Liver (tissue), 8 donors: ENCODE measurements at regions not wholly inside any gene's neighbourhood (a gene's known extent, or its start where the extent isn't known, plus 50 kb on each side); places are given as distances from the start of the nearest gene placed in this dataset.

ENCODE experiments used
- DNase-seq: peaks from one replicate; pipeline ENCODE4 v3.0.0-alpha.2; 2017; ENCODE audit warnings: low spot score
- H3K27ac ChIP-seq, 2 donors: one replicate each; pipeline ENCODE4 v1.7.0; 2013; ENCODE audit warnings: inconsistent platforms in 2 of 2, low read length in 2 of 2, control low read depth in 1 of 2, low read depth in 1 of 2, mild to moderate bottlenecking in 1 of 2
- H3K27me3 ChIP-seq, 4 donors: one replicate each; pipeline versions ENCODE4 v1.6.1 to v1.7.0; 2013; ENCODE audit warnings: low read length in 3 of 4, inconsistent platforms in 1 of 4, mild to moderate bottlenecking in 1 of 4, moderate library complexity in 1 of 4; ENCODE audit not compliant: control insufficient read depth in 4 of 4, insufficient read depth in 4 of 4
- H3K36me3 ChIP-seq, 4 donors: one replicate each; pipeline versions ENCODE4 v1.6.1 to v1.7.0; 2013; ENCODE audit warnings: low read length in 3 of 4, mild to moderate bottlenecking in 3 of 4, low read depth in 1 of 4, moderate library complexity in 1 of 4; ENCODE audit not compliant: control insufficient read depth in 4 of 4, insufficient read depth in 3 of 4
- H3K4me1 ChIP-seq, 4 donors: one replicate each; pipeline versions ENCODE4 v1.6.1 to v1.7.0; 2013; ENCODE audit warnings: low read length in 3 of 4, mild to moderate bottlenecking in 3 of 4, moderate library complexity in 1 of 4; ENCODE audit not compliant: control insufficient read depth in 4 of 4, insufficient read depth in 4 of 4
- H3K4me3 ChIP-seq, 3 donors: one replicate each; pipeline versions ENCODE4 v1.6.1 to v1.7.0; 2013; ENCODE audit warnings: low read length in 3 of 3, control low read depth in 1 of 3, low read depth in 1 of 3, mild to moderate bottlenecking in 1 of 3
- H3K9ac ChIP-seq, 2 donors: one replicate each; pipeline ENCODE4 v1.7.0; 2013; ENCODE audit warnings: low read length in 2 of 2, mild to moderate bottlenecking in 2 of 2, moderate library complexity in 2 of 2, control low read depth in 1 of 2, low read depth in 1 of 2
- H3K9me3 ChIP-seq, 4 donors: one replicate each; pipeline versions ENCODE4 v1.6.1 to v1.7.0; 2013; ENCODE audit warnings: low read length in 3 of 4; ENCODE audit not compliant: control insufficient read depth in 4 of 4
- EGR1 ChIP-seq, 2 donors: IDR thresholded peaks; 2 replicates each; pipeline ENCODE4 v1.6.1; 2016 to 2018; ENCODE audit warnings: antibody characterized with exemption in 2 of 2, low read depth in 2 of 2
- FOXA1 ChIP-seq: IDR thresholded peaks from 2 replicates; pipeline ENCODE4 v1.6.1; 2016; ENCODE audit warnings: antibody characterized with exemption
- FOXA2 ChIP-seq: IDR thresholded peaks from 2 replicates; pipeline ENCODE4 v1.6.1; 2016; ENCODE audit warnings: antibody characterized with exemption
- GABPA ChIP-seq, 2 donors: IDR thresholded peaks in 1 of 2; conservative IDR thresholded peaks in 1 of 2; 2 replicates each; pipeline ENCODE4 v1.6.1; 2016; ENCODE audit warnings: antibody characterized with exemption in 2 of 2, mild to moderate bottlenecking in 1 of 2, moderate library complexity in 1 of 2
- HNF4A ChIP-seq, 2 donors: conservative IDR thresholded peaks; 2 replicates each; pipeline ENCODE4 v1.6.1; 2016; ENCODE audit warnings: antibody characterized with exemption in 2 of 2, mild to moderate bottlenecking in 2 of 2
- HNF4G ChIP-seq: IDR thresholded peaks from 2 replicates; pipeline ENCODE4 v1.6.1; 2016; ENCODE audit warnings: antibody characterized with exemption
- JUND ChIP-seq, 2 donors: IDR thresholded peaks; 2 replicates each; pipeline ENCODE4 v1.6.1; 2016; ENCODE audit warnings: antibody characterized with exemption in 2 of 2
- NR2F2 ChIP-seq: IDR thresholded peaks from 2 replicates; pipeline ENCODE4 v1.6.1; 2016; ENCODE audit warnings: antibody characterized with exemption
- RAD21 ChIP-seq, 2 donors: IDR thresholded peaks; 2 replicates each; pipeline ENCODE4 v1.6.1; 2016; ENCODE audit warnings: antibody characterized with exemption in 2 of 2, mild to moderate bottlenecking in 2 of 2
- RXRA ChIP-seq, 2 donors: IDR thresholded peaks; 2 replicates each; pipeline ENCODE4 v1.6.1; 2017 to 2018; ENCODE audit warnings: antibody characterized with exemption in 2 of 2, mild to moderate bottlenecking in 1 of 2
- SP1 ChIP-seq: IDR thresholded peaks from 2 replicates; pipeline ENCODE4 v1.6.1; 2018; ENCODE audit warnings: antibody characterized with exemption, mild to moderate bottlenecking
- TAF1 ChIP-seq: conservative IDR thresholded peaks from 2 replicates; pipeline ENCODE4 v1.6.1; 2016; ENCODE audit warnings: antibody characterized with exemption, mild to moderate bottlenecking
- YY1 ChIP-seq: IDR thresholded peaks from 2 replicates; pipeline ENCODE4 v1.6.1; 2016; ENCODE audit warnings: antibody characterized with exemption, mild to moderate bottlenecking
- WGBS: extraction: QIAGEN DNeasy Blood & Tissue Kit; methylation state at CpG from one replicate; pipeline ENCODE4 v1.1.7; 2013; 5-methylcytosine and 5-hydroxymethylcytosine counted together
- TF ChIP-seq, protein P1 (sequence below): IDR thresholded peaks from 2 replicates; pipeline ENCODE4 v1.6.1; 2016; ENCODE audit warnings: antibody characterized with exemption
- TF ChIP-seq, protein P2 (sequence below): IDR thresholded peaks from 2 replicates; pipeline ENCODE4 v1.6.1; 2016; ENCODE audit warnings: antibody characterized with exemption, mild to moderate bottlenecking
- TF ChIP-seq, protein P3 (sequence below): IDR thresholded peaks from 2 replicates; pipeline ENCODE4 v1.6.1; 2016; ENCODE audit warnings: antibody characterized with exemption
- TF ChIP-seq, protein P4 (sequence below): fragments of 150-350 bp; IDR thresholded peaks from 2 replicates; pipeline ENCODE4 v1.5.1; 2017; ENCODE audit warnings: improper control_type of control experiment, low read depth, low read length; ENCODE audit not compliant: missing input control
- TF ChIP-seq, protein P5 (sequence below): IDR thresholded peaks from 2 replicates; pipeline ENCODE4 v1.6.1; 2016; ENCODE audit warnings: antibody characterized with exemption
- donor health status: healthy.
- donor health status: healthy.
- donor health status: healthy.
- donor health status: healthy.
- donor health status: healthy.

DNA sequence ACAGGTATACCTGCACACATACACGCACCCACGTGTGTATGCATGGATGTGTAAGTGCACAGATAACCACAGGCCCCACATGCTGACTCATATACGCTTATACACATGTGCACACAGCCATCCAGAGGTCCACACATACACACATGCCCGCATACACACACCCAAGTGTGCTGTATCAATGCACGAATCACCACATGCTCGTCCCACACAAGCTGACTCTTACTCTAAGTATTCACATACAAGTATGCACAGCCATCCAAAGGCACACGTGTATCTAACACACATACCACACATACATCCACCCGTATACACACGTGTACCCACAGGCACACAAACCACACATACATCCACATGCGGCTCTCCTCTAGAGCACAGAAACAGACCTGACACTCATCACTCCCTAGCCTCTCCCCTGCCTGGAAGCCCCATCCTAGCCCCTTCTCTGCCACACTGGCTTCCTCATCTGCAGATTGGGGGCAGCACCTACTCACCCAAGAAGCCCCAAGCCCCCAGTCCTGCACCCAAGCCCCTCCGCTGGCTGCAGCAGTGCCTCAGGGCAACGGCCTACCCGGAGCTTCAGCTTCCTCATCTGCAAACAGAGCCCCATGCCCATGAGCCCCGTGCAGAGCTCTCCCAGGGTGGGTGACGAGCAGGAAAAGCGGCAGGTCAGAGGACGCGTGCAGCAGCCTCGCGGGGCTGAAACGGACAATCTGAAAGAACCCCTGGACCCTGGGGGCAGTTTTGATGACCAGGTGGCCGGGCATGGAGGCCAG, 105.4 kb downstream of the NCOR2 start:
- H3K27ac ChIP-seq, result no peak overlapping the region
- H3K36me3 ChIP-seq, result peaks cover 0 to 44% (median 4%) of the 10 kb centered on the region in 4 donors
- no peaks in the 10 kb centered on the region for H3K27me3 ChIP-seq
- H3K9ac ChIP-seq, result no peak overlapping the region
- H3K4me3 ChIP-seq, result no peak overlapping the region
- TF ChIP-seq, protein P1, sequence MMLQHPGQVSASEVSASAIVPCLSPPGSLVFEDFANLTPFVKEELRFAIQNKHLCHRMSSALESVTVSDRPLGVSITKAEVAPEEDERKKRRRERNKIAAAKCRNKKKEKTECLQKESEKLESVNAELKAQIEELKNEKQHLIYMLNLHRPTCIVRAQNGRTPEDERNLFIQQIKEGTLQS, result no peak
- TF ChIP-seq RAD21 (IDR thresholded peaks at IDR 0.05) (no peak), HNF4A (conservative IDR thresholded peaks at IDR 0.05) (no peak), FOXA2 (no peak), SP1 (no peak), EGR1 (IDR thresholded peaks at IDR 0.05; ENCODE audit: low read depth in 2 of 2) (no peak), JUND (IDR thresholded peaks at IDR 0.05) (no peak), GABPA (IDR thresholded peaks at IDR 0.05 in 1 of 2, conservative IDR thresholded peaks at IDR 0.05 in 1 of 2) (no peak), HNF4G (no peak), FOXA1 (no peak), TAF1 (no peak), YY1 (no peak), RXRA (IDR thresholded peaks at IDR 0.05) (no peak), NR2F2 (no peak)
- TF ChIP-seq, protein P2, sequence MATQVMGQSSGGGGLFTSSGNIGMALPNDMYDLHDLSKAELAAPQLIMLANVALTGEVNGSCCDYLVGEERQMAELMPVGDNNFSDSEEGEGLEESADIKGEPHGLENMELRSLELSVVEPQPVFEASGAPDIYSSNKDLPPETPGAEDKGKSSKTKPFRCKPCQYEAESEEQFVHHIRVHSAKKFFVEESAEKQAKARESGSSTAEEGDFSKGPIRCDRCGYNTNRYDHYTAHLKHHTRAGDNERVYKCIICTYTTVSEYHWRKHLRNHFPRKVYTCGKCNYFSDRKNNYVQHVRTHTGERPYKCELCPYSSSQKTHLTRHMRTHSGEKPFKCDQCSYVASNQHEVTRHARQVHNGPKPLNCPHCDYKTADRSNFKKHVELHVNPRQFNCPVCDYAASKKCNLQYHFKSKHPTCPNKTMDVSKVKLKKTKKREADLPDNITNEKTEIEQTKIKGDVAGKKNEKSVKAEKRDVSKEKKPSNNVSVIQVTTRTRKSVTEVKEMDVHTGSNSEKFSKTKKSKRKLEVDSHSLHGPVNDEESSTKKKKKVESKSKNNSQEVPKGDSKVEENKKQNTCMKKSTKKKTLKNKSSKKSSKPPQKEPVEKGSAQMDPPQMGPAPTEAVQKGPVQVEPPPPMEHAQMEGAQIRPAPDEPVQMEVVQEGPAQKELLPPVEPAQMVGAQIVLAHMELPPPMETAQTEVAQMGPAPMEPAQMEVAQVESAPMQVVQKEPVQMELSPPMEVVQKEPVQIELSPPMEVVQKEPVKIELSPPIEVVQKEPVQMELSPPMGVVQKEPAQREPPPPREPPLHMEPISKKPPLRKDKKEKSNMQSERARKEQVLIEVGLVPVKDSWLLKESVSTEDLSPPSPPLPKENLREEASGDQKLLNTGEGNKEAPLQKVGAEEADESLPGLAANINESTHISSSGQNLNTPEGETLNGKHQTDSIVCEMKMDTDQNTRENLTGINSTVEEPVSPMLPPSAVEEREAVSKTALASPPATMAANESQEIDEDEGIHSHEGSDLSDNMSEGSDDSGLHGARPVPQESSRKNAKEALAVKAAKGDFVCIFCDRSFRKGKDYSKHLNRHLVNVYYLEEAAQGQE, result no peak
- TF ChIP-seq, protein P3, sequence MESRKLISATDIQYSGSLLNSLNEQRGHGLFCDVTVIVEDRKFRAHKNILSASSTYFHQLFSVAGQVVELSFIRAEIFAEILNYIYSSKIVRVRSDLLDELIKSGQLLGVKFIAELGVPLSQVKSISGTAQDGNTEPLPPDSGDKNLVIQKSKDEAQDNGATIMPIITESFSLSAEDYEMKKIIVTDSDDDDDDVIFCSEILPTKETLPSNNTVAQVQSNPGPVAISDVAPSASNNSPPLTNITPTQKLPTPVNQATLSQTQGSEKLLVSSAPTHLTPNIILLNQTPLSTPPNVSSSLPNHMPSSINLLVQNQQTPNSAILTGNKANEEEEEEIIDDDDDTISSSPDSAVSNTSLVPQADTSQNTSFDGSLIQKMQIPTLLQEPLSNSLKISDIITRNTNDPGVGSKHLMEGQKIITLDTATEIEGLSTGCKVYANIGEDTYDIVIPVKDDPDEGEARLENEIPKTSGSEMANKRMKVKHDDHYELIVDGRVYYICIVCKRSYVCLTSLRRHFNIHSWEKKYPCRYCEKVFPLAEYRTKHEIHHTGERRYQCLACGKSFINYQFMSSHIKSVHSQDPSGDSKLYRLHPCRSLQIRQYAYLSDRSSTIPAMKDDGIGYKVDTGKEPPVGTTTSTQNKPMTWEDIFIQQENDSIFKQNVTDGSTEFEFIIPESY, result no peak
- TF ChIP-seq, protein P4, sequence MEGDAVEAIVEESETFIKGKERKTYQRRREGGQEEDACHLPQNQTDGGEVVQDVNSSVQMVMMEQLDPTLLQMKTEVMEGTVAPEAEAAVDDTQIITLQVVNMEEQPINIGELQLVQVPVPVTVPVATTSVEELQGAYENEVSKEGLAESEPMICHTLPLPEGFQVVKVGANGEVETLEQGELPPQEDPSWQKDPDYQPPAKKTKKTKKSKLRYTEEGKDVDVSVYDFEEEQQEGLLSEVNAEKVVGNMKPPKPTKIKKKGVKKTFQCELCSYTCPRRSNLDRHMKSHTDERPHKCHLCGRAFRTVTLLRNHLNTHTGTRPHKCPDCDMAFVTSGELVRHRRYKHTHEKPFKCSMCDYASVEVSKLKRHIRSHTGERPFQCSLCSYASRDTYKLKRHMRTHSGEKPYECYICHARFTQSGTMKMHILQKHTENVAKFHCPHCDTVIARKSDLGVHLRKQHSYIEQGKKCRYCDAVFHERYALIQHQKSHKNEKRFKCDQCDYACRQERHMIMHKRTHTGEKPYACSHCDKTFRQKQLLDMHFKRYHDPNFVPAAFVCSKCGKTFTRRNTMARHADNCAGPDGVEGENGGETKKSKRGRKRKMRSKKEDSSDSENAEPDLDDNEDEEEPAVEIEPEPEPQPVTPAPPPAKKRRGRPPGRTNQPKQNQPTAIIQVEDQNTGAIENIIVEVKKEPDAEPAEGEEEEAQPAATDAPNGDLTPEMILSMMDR, result no peak
- TF ChIP-seq, protein P5, sequence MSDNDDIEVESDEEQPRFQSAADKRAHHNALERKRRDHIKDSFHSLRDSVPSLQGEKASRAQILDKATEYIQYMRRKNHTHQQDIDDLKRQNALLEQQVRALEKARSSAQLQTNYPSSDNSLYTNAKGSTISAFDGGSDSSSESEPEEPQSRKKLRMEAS, result no peak
- H3K4me1 ChIP-seq, result peaks cover 0 to 4% (median 0%) of the 10 kb centered on the region in 4 donors
- 89% methylated on average over 22 of the region's 22 CpGs for WGBS
- H3K9me3 ChIP-seq, result no peaks in the 10 kb centered on the region
- DNase-seq, result no peak
